ENCODE measurements at regions not wholly inside any gene's neighbourhood (a gene's known extent, or its start where the extent isn't known, plus 50 kb on each side); places are given as distances from the start of the nearest gene placed in this dataset.

DNA sequence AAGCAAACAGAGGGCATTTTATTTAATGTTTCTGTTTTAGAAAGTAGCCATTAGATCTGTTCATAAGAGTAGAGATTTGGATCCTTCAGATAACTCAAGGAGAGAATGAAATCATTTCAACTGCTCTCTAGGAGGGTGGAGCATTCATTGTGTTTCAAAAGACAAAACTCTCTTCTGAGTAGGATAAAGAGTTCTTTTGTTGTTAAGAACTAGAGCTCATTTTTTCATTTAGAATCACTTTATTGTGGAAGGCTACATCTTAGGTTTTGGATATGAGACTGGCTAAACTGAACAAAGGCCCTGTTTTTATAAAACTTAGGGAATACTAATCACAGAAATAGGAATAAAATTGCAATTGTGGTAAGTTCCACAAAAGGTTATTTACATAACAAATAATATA lies 193.9 kb upstream of the PCDH10 start:
- Histone ChIP-seq H3K4me1 (no peaks in the 10 kb centered on the region), H3K27ac (no peak overlapping the region), H3K27me3 (no peaks in the 10 kb centered on the region), H3K9me3 (peaks cover 7% of the 10 kb centered on the region), H3K4me3 (no peak overlapping the region), H3K36me3 (no peaks in the 10 kb centered on the region)
- TF ChIP-seq EP300 (IDR thresholded peaks at IDR 0.05) (no peak), POLR2A (IDR thresholded peaks at IDR 0.05) (no peak), POLR2AphosphoS5 (IDR thresholded peaks at IDR 0.05) (no peak)
- TF ChIP-seq, protein P1, sequence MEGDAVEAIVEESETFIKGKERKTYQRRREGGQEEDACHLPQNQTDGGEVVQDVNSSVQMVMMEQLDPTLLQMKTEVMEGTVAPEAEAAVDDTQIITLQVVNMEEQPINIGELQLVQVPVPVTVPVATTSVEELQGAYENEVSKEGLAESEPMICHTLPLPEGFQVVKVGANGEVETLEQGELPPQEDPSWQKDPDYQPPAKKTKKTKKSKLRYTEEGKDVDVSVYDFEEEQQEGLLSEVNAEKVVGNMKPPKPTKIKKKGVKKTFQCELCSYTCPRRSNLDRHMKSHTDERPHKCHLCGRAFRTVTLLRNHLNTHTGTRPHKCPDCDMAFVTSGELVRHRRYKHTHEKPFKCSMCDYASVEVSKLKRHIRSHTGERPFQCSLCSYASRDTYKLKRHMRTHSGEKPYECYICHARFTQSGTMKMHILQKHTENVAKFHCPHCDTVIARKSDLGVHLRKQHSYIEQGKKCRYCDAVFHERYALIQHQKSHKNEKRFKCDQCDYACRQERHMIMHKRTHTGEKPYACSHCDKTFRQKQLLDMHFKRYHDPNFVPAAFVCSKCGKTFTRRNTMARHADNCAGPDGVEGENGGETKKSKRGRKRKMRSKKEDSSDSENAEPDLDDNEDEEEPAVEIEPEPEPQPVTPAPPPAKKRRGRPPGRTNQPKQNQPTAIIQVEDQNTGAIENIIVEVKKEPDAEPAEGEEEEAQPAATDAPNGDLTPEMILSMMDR (IDR thresholded peaks at IDR 0.05), result no peak
- DNase-seq (ENCODE audit: low spot score in 2 of 2), result no peak

DNA sequence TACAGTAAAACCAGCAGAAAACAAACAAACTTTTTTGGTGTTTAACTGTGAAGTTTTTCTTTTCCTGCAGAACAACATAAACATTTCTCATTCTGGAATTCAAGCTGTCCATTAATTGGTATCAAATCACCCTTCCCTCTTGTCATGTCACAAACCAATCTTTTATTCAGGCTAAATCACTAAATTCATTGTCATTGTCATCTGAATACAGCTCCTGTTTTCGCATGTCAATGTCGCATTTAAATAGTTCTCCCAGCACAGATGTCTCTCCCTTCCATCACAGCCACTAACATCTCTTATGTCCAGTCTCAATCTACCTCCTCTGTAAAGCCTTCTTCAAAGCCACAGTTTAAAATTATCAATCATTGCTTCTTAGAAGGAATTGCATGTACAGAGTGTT lies 192.1 kb upstream of the PCDH10 start:
- no peak overlapping the region for H3K4me3 ChIP-seq
- peaks cover 7% of the 10 kb centered on the region for H3K9me3 ChIP-seq
- H3K27ac ChIP-seq, result no peak overlapping the region
- 94% methylated on average over 2 of the region's 2 CpGs for WGBS
- no peaks in the 10 kb centered on the region for H3K4me1 ChIP-seq
- no peaks in the 10 kb centered on the region for H3K36me3 ChIP-seq
- H3K27me3 ChIP-seq, result no peaks in the 10 kb centered on the region
- DNase-seq (ENCODE audit: low spot score in 2 of 2), result no peak
- TF ChIP-seq, protein P1 (IDR thresholded peaks at IDR 0.05), result no peak
- no peak for TF ChIP-seq EP300 (IDR thresholded peaks at IDR 0.05)
- no peak for TF ChIP-seq POLR2AphosphoS5 (IDR thresholded peaks at IDR 0.05)

DNA sequence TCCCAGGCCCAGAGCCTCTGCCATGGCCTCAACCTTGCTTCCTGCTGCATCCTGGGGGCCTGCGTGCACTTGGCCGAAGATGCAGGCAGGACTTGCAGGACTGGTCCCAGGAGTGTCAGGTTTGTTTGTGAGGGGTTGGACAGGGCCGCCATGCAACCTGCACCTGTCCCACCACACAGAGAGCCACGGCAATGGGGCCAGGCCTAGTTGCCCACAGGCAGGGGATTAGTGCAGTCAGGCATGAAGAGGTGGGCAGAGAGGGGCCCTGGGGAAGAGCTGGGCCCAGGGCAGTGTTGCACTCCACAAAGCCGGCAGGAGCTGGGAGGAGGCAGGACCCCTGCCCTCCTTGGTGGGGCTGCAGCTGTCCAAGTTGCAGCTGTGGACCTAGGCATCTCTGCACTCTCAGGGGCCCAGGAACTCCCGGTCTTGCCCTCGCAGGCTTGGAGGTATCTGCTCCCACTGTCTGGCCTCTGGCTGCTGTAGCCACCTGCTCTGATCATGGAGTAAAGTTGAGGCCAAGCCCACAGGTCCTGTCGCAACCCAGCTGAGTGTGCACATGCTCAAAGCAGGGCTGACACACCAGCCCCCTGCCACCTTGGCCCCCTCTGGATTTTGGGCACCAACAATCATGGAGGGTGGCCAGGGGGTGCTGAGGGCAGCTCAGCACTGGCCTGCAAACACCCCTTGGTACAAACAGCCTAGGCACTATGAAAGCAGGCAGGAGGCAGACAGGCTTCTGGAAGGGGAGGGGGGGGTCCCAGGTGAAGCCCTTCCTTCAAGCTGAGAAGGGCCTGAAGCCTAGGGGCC lies 190.4 kb upstream of the PCDH10 start:
- Histone ChIP-seq H3K4me1 (no peaks in the 10 kb centered on the region), H3K36me3 (no peaks in the 10 kb centered on the region), H3K9me3 (peaks cover 7% of the 10 kb centered on the region), H3K27ac (no peak overlapping the region), H3K4me3 (no peak overlapping the region), H3K27me3 (no peaks in the 10 kb centered on the region)
- no CpG with 5 or more reads among the region's 8 CpGs for WGBS
- TF ChIP-seq POLR2AphosphoS5 (IDR thresholded peaks at IDR 0.05), result no peak
- TF ChIP-seq, protein P1 (IDR thresholded peaks at IDR 0.05), result no peak
- no peak for TF ChIP-seq POLR2A (IDR thresholded peaks at IDR 0.05)
- no peak for TF ChIP-seq EP300 (IDR thresholded peaks at IDR 0.05)
- no peak for DNase-seq (ENCODE audit: low spot score in 2 of 2)

DNA sequence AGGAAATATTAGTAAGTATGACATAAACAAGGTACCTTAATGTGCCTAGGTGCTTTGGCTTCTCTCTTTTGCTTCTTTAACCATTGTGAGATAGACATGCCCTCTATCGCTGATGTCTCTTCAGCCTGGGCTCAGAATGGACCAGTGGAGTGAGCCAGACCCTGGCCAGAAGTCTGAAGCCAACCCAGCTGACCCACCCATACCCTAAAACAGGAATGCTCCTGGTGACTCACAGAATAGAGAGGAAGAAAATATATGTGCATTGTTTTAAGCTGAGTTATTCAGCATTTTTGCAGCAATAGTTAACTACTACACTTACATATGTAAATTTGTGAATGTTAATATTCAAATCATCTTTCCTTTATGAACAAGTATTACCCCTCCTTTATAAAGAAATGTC lies 167.5 kb upstream of the PCDH10 start:
- TF ChIP-seq, protein P1 (IDR thresholded peaks at IDR 0.05), result no peak
- no peak for TF ChIP-seq POLR2A (IDR thresholded peaks at IDR 0.05)
- no peak for TF ChIP-seq EP300 (IDR thresholded peaks at IDR 0.05)
- no peak for TF ChIP-seq POLR2AphosphoS5 (IDR thresholded peaks at IDR 0.05)

DNA sequence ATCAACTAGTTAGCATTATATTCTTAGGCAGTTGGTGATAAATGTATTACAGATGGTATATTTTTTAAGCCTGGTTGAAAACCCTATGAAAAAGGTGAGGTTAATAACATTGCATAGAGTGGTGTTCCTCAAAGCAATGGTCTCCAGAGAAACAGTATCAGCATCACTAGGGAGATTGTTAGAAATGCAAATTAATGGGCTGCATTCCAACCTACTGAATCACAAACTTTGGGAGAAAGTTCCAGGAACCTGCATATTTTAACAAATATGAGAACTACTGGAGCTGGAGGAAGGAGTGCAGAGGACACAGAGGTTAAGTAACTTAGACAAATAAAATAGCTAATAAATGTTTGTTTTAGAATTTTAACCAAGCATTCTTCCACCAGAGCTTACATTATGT lies 166.9 kb upstream of the PCDH10 start:
- Histone ChIP-seq H3K27ac (no peak overlapping the region), H3K9me3 (no peaks in the 10 kb centered on the region), H3K4me1 (no peaks in the 10 kb centered on the region), H3K36me3 (no peaks in the 10 kb centered on the region), H3K27me3 (no peaks in the 10 kb centered on the region), H3K4me3 (no peak overlapping the region)
- TF ChIP-seq POLR2AphosphoS5 (IDR thresholded peaks at IDR 0.05), result no peak
- TF ChIP-seq POLR2A (IDR thresholded peaks at IDR 0.05), result no peak
- TF ChIP-seq, protein P1 (IDR thresholded peaks at IDR 0.05), result no peak
- TF ChIP-seq EP300 (IDR thresholded peaks at IDR 0.05), result no peak
- no peak for DNase-seq (ENCODE audit: low spot score in 2 of 2)

More for the DNA sequence above, 167.5 kb upstream of the PCDH10 start:
- WGBS, result 92% methylated on average over 1 of the region's 1 CpG
- H3K9me3 ChIP-seq, result no peaks in the 10 kb centered on the region
- no peaks in the 10 kb centered on the region for H3K36me3 ChIP-seq
- H3K27me3 ChIP-seq, result no peaks in the 10 kb centered on the region
- H3K27ac ChIP-seq, result no peak overlapping the region
- H3K4me3 ChIP-seq, result no peak overlapping the region
- no peak for DNase-seq (ENCODE audit: low spot score in 2 of 2)
- no peaks in the 10 kb centered on the region for H3K4me1 ChIP-seq
